ENCODE measurements at regions not wholly inside any gene's neighbourhood (a gene's known extent, or its start where the extent isn't known, plus 50 kb on each side); places are given as distances from the start of the nearest gene placed in this dataset.
"Not testable (repeated sequence)": the region's sequence is repeated elsewhere in the genome, so short reads cannot be mapped to it uniquely, and the experiment has no call there.

- no peak overlapping the region for H3K4me3 Mint-ChIP-seq
- DNase-seq (ENCODE audit: low spot score in 2 of 2, unreplicated experiment in 2 of 2): no peak
- H3K9me3 Mint-ChIP-seq: no peaks in the 10 kb centered on the region
- no peak overlapping the region for H3K27ac Mint-ChIP-seq
- TF ChIP-seq CTCF (IDR thresholded peaks at IDR 0.05; ENCODE audit: unreplicated experiment): peak; percentile 79
- H3K36me3 Mint-ChIP-seq: no peaks in the 10 kb centered on the region
- H3K27me3 Mint-ChIP-seq (ENCODE audit: low read depth): no peaks in the 10 kb centered on the region
- peaks cover 17% of the 10 kb centered on the region for H3K4me1 Mint-ChIP-seq
These were observed 98.5 kb upstream of the PABPC3 start for GRCh38 chr13:24997367-24997967.

GRCh38 chr13:24998433-24998832 is 97.5 kb upstream of the PABPC3 start:
- no peaks in the 10 kb centered on the region for H3K27me3 Mint-ChIP-seq (ENCODE audit: low read depth)
- H3K36me3 Mint-ChIP-seq: no peaks in the 10 kb centered on the region
- no peaks in the 10 kb centered on the region for H3K9me3 Mint-ChIP-seq

GRCh38 chr13:25001476-25002206 is 94.3 kb upstream of the PABPC3 start:
- H3K9me3 Mint-ChIP-seq: no peaks in the 10 kb centered on the region
- no peak for TF ChIP-seq CTCF (IDR thresholded peaks at IDR 0.05; ENCODE audit: unreplicated experiment)
- no peaks in the 10 kb centered on the region for H3K27me3 Mint-ChIP-seq (ENCODE audit: low read depth)

More at GRCh38 chr13:24998433-24998832, 97.5 kb upstream of the PABPC3 start:
- Mint-ChIP-seq H3K4me3 (no peak overlapping the region), H3K27ac (no peak overlapping the region), H3K4me1 (peaks cover 20% of the 10 kb centered on the region)
- DNase-seq (ENCODE audit: low spot score in 2 of 2, unreplicated experiment in 2 of 2): no peak
- TF ChIP-seq CTCF (IDR thresholded peaks at IDR 0.05; ENCODE audit: unreplicated experiment): no peak

GRCh38 chr13:25002311-25002710 is 93.6 kb upstream of the PABPC3 start:
- H3K27me3 Mint-ChIP-seq (ENCODE audit: low read depth); H3K9me3 Mint-ChIP-seq; H3K36me3 Mint-ChIP-seq; DNase-seq (ENCODE audit: low spot score in 2 of 2, unreplicated experiment in 2 of 2): not testable (repeated sequence)
- peak overlapping the region; percentile 14 for H3K4me3 Mint-ChIP-seq
- H3K27ac Mint-ChIP-seq: peak overlapping the region; percentile 95
- peaks cover 16% of the 10 kb centered on the region for H3K4me1 Mint-ChIP-seq

More at GRCh38 chr13:25001476-25002206, 94.3 kb upstream of the PABPC3 start:
- Mint-ChIP-seq H3K4me1 (peaks cover 17% of the 10 kb centered on the region), H3K27ac (peak overlapping the region; percentile 95), H3K36me3 (no peaks in the 10 kb centered on the region), H3K4me3 (peak overlapping the region; percentile 14)
- no peak for DNase-seq (ENCODE audit: low spot score in 2 of 2, unreplicated experiment in 2 of 2)

- H3K4me3 Mint-ChIP-seq; H3K36me3 Mint-ChIP-seq; DNase-seq (ENCODE audit: low spot score in 2 of 2, unreplicated experiment in 2 of 2); H3K27ac Mint-ChIP-seq; H3K27me3 Mint-ChIP-seq (ENCODE audit: low read depth): not testable (repeated sequence)
- peaks cover 15% of the 10 kb centered on the region for H3K4me1 Mint-ChIP-seq
- peaks cover 11% of the 10 kb centered on the region for H3K9me3 Mint-ChIP-seq
These were observed 91.4 kb upstream of the PABPC3 start for GRCh38 chr13:25004489-25004888.

GRCh38 chr13:25005050-25005497 is 90.9 kb upstream of the PABPC3 start:
- Mint-ChIP-seq H3K9me3 (peaks cover 11% of the 10 kb centered on the region), H3K27me3 (ENCODE audit: low read depth) (peaks cover 12% of the 10 kb centered on the region), H3K4me1 (peaks cover 15% of the 10 kb centered on the region), H3K4me3 (peak overlapping the region; percentile 46)
- H3K36me3 Mint-ChIP-seq; DNase-seq (ENCODE audit: low spot score in 2 of 2, unreplicated experiment in 2 of 2); H3K27ac Mint-ChIP-seq: not testable (repeated sequence)
- peak; percentile 36 for TF ChIP-seq CTCF (IDR thresholded peaks at IDR 0.05; ENCODE audit: unreplicated experiment)

GRCh38 chr13:25007389-25007788 is 88.5 kb upstream of the PABPC3 start:
- not testable (repeated sequence) for H3K4me1 Mint-ChIP-seq; H3K4me3 Mint-ChIP-seq; DNase-seq (ENCODE audit: low spot score in 2 of 2, unreplicated experiment in 2 of 2); H3K27ac Mint-ChIP-seq; H3K36me3 Mint-ChIP-seq
- H3K27me3 Mint-ChIP-seq (ENCODE audit: low read depth): peaks cover 20% of the 10 kb centered on the region
- H3K9me3 Mint-ChIP-seq: peaks cover 11% of the 10 kb centered on the region

GRCh38 chr13:25014398-25014973 is 81.5 kb upstream of the PABPC3 start:
- H3K9me3 Mint-ChIP-seq; H3K36me3 Mint-ChIP-seq; H3K27ac Mint-ChIP-seq; H3K4me3 Mint-ChIP-seq; H3K4me1 Mint-ChIP-seq; DNase-seq (ENCODE audit: low spot score in 2 of 2, unreplicated experiment in 2 of 2): not testable (repeated sequence)
- H3K27me3 Mint-ChIP-seq (ENCODE audit: low read depth): peaks cover 54% of the 10 kb centered on the region

GRCh38 chr13:25017176-25017575 is 78.8 kb upstream of the PABPC3 start:
- H3K27me3 Mint-ChIP-seq (ENCODE audit: low read depth): peaks cover 69% of the 10 kb centered on the region
- H3K4me3 Mint-ChIP-seq: peak overlapping the region; percentile 63
- not testable (repeated sequence) for H3K36me3 Mint-ChIP-seq; H3K4me1 Mint-ChIP-seq; H3K27ac Mint-ChIP-seq; DNase-seq (ENCODE audit: low spot score in 2 of 2, unreplicated experiment in 2 of 2); H3K9me3 Mint-ChIP-seq

Measured in mesothelial cell of epicardium (in vitro differentiated cells).